A549 (cell line): ENCODE measurements at regions not wholly inside any gene's neighbourhood (a gene's known extent, or its start where the extent isn't known, plus 50 kb on each side); places are given as distances from the start of the nearest gene placed in this dataset.

Source experiments
- ATAC-seq, 2 experiments: fragments of 200-7000 bp in 1 of 2; fragments of >200 bp in 1 of 2; cut with Nextera tagmentation in 1 of 2; cut with Tn5 transposase in 1 of 2; 3 replicates each; pipeline versions ENCODE4 v1.8.0 to v1.9.1; 2018 to 2020; ENCODE audit warnings: mild to moderate bottlenecking in 1 of 2, moderate library complexity in 1 of 2
- CTCF ChIA-PET: fragments of 300-600 bp; sonication (Branson Sonifier 250); formaldehyde crosslinking; extraction: SDS; loops from one replicate; lab custom pipeline; 2021; ENCODE audit warnings: antibody characterized with exemption, inconsistent platforms; lab: Yijun Ruan, JAX
- POLR2A ChIA-PET: fragments of 350-600 bp; formaldehyde crosslinking; extraction: SDS; loops from one replicate; lab custom pipeline; 2021; ENCODE audit warnings: antibody characterized with exemption, inconsistent platforms; lab: Yijun Ruan, JAX
- DNase-seq, 2 experiments: peaks; one replicate each; pipeline versions ENCODE4 v3.0.0 to v3.0.0-alpha.2; 2011 to 2016; ENCODE audit warnings: low read depth in 1 of 2, low spot score in 1 of 2
- FAIRE-seq: peaks from 2 replicates; lab custom pipeline; 2011; peaks lifted over from hg19 to GRCh38; lab: Jason Lieb, UNC
- H3K27ac ChIP-seq, 2 experiments: fragments of >200 bp; sonication (Bioruptor Twin); formaldehyde crosslinking; 3 replicates each; pipeline ENCODE4 v1.5.1; 2016 to 2017
- H3K4me1 ChIP-seq: fragments of >200 bp; sonication (Bioruptor Twin); formaldehyde crosslinking; 3 replicates; pipeline ENCODE4 v1.6.1; 2016
- H3K4me2 ChIP-seq: fragments of >200 bp; sonication (Bioruptor Twin); formaldehyde crosslinking; 3 replicates; pipeline ENCODE4 v1.6.1; 2016
- H3K4me3 ChIP-seq: fragments of >200 bp; sonication (Bioruptor Twin); formaldehyde crosslinking; 3 replicates; pipeline ENCODE4 v1.5.1; 2016
- H3K9me3 ChIP-seq: fragments of >200 bp; sonication (Bioruptor Twin); formaldehyde crosslinking; 3 replicates; pipeline ENCODE4 v1.6.1; 2016
- CBX8 ChIP-seq: fragments of 200-600 bp; sonication (generic); IDR thresholded peaks from 2 replicates; pipeline ENCODE4 v1.6.1; 2016
- CEBPB ChIP-seq, 2 experiments: fragments of >200 bp in 1 of 2; sonication (Bioruptor Twin) in 1 of 2; formaldehyde crosslinking in 1 of 2; IDR thresholded peaks; 2 replicates each; pipeline ENCODE4 v1.6.1; 2012 to 2016
- CHD2 ChIP-seq: fragments of 150-350 bp; IDR thresholded peaks from 2 replicates; pipeline ENCODE4 v1.6.1; 2014; ENCODE audit warnings: low read length; ENCODE audit not compliant: partially characterized antibody
- EHMT2 ChIP-seq: fragments of 200-600 bp; sonication (generic); IDR thresholded peaks from 2 replicates; pipeline ENCODE4 v1.6.1; 2016; ENCODE audit warnings: antibody characterized with exemption, low read depth, mild to moderate bottlenecking, moderate library complexity
- EP300 ChIP-seq, 2 experiments: fragments of >200 bp; sonication (Bioruptor Twin); formaldehyde crosslinking; IDR thresholded peaks; 2 replicates in 1 of 2; 3 replicates in 1 of 2; pipeline ENCODE4 v1.6.1; 2016 to 2017
- FOSL2 ChIP-seq, 2 experiments: fragments of 450-650 bp in 1 of 2; fragments of >200 bp in 1 of 2; sonication (Bioruptor Twin) in 1 of 2; formaldehyde crosslinking; IDR thresholded peaks; 2 replicates each; pipeline versions ENCODE4 v1.5.0 to v1.6.1; 2016 to 2020; ENCODE audit warnings: mild to moderate bottlenecking in 1 of 2, moderate library complexity in 1 of 2
- FOXS1 ChIP-seq: fragments of 250-450 bp; sonication (Bioruptor Pico); IDR thresholded peaks from 2 replicates; pipeline ENCODE4 v1.5.0; 2020; ENCODE audit warnings: mild to moderate bottlenecking, moderate library complexity
- GATA3 ChIP-seq: IDR thresholded peaks from 2 replicates; pipeline ENCODE4 v1.6.1; 2012; ENCODE audit warnings: borderline replicate concordance
- HOXA7 ChIP-seq: fragments of 250-450 bp; sonication (Bioruptor Pico); IDR thresholded peaks from 2 replicates; pipeline ENCODE4 v1.5.0; 2020; ENCODE audit warnings: mild to moderate bottlenecking, moderate library complexity
- JUNB ChIP-seq: fragments of >200 bp; sonication (Bioruptor Twin); formaldehyde crosslinking; IDR thresholded peaks from 2 replicates; pipeline ENCODE4 v1.6.1; 2016
- KDM1A ChIP-seq: fragments of 200-600 bp; sonication (generic); IDR thresholded peaks from 2 replicates; pipeline ENCODE4 v1.6.1; 2016; ENCODE audit warnings: low read depth, mild to moderate bottlenecking
- RAD21 ChIP-seq, 2 experiments: fragments of >200 bp in 1 of 2; sonication (Bioruptor Twin) in 1 of 2; formaldehyde crosslinking in 1 of 2; IDR thresholded peaks in 1 of 2; conservative IDR thresholded peaks in 1 of 2; 2 replicates in 1 of 2; 3 replicates in 1 of 2; pipeline ENCODE4 v1.6.1; 2012 to 2018; ENCODE audit warnings: inconsistent platforms in 1 of 2
- RARB ChIP-seq: fragments of 250-450 bp; sonication (Bioruptor Pico); IDR thresholded peaks from 2 replicates; pipeline ENCODE4 v1.8.0; 2021; ENCODE audit warnings: mild to moderate bottlenecking, moderate library complexity
- SREBF2 ChIP-seq: fragments of 450-650 bp; IDR thresholded peaks from 2 replicates; pipeline ENCODE4 v1.6.1; 2014; ENCODE audit warnings: mild to moderate bottlenecking, moderate library complexity
- TFCP2L1 ChIP-seq: fragments of 250-450 bp; sonication (Bioruptor Pico); IDR thresholded peaks from 2 replicates; pipeline ENCODE4 v1.5.0; 2021; ENCODE audit warnings: mild to moderate bottlenecking
- TP53 ChIP-seq: fragments of 250-450 bp; sonication (Bioruptor Pico); IDR thresholded peaks from 2 replicates; pipeline ENCODE4 v1.5.0; 2021; ENCODE audit warnings: mild to moderate bottlenecking, moderate library complexity
- ZFP36 ChIP-seq: fragments of 450-650 bp; IDR thresholded peaks from 2 replicates; pipeline ENCODE4 v1.6.1; 2014; ENCODE audit warnings: borderline replicate concordance; ENCODE audit not compliant: partially characterized antibody
- ZNF302 ChIP-seq: fragments of 250-450 bp; sonication (Bioruptor Pico); IDR thresholded peaks from 2 replicates; pipeline ENCODE4 v1.9.0; 2021; ENCODE audit warnings: inconsistent platforms, mild to moderate bottlenecking, moderate library complexity
- WGBS: methylation state at CpG from one replicate; pipeline ENCODE4 v1.1.6; 2017; ENCODE audit errors: missing lambda C conversion rate; 5-methylcytosine and 5-hydroxymethylcytosine counted together
- TF ChIP-seq, protein P1 (sequence below): fragments of >200 bp; sonication (Bioruptor Twin); formaldehyde crosslinking; IDR thresholded peaks from 3 replicates; pipeline ENCODE4 v1.6.1; 2016
- TF ChIP-seq, protein P2 (sequence below): IDR thresholded peaks from 2 replicates; pipeline ENCODE4 v1.6.1; 2012
- TF ChIP-seq, protein P3 (sequence below): fragments of 200-600 bp; sonication (generic); IDR thresholded peaks from 2 replicates; pipeline ENCODE4 v1.6.1; 2016; ENCODE audit warnings: antibody characterized with exemption, mild to moderate bottlenecking, moderate library complexity
- TF ChIP-seq, protein P4 (sequence below): fragments of 250-450 bp; sonication (Bioruptor Pico); IDR thresholded peaks from 2 replicates; pipeline ENCODE4 v1.5.0; 2021; ENCODE audit warnings: mild to moderate bottlenecking, moderate library complexity, borderline replicate concordance

DNA sequence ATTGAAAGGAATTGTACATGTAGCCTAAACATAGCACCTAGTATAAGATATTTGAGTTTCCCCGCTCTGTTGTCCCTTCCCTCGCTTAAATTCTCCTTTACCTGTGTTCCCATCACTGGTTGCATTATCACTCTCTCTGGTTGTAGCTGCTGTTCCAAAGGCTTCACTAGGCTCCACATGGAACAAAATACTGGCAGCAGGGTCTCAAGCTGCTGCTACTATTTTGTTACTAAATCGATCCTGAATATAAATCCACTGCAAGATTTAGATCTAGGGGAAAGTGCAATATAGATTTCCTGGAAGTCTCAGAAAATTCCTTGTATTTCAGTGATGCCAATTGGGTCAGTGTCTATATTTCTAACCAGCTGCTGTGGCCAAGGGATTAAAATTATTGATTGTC is 443.5 kb downstream of the SATB2 start (continued):
- no peak for TF ChIP-seq ZNF302 (CRISPR knock-in tag)
- no peak for TF ChIP-seq FOSL2 (IDR thresholded peaks at IDR 0.05)
- no peak for TF ChIP-seq FOSL2 (CRISPR knock-in tag; IDR thresholded peaks at IDR 0.05)
- TF ChIP-seq, protein P1, sequence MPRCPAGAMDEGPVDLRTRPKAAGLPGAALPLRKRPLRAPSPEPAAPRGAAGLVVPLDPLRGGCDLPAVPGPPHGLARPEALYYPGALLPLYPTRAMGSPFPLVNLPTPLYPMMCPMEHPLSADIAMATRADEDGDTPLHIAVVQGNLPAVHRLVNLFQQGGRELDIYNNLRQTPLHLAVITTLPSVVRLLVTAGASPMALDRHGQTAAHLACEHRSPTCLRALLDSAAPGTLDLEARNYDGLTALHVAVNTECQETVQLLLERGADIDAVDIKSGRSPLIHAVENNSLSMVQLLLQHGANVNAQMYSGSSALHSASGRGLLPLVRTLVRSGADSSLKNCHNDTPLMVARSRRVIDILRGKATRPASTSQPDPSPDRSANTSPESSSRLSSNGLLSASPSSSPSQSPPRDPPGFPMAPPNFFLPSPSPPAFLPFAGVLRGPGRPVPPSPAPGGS = no peak

DNA sequence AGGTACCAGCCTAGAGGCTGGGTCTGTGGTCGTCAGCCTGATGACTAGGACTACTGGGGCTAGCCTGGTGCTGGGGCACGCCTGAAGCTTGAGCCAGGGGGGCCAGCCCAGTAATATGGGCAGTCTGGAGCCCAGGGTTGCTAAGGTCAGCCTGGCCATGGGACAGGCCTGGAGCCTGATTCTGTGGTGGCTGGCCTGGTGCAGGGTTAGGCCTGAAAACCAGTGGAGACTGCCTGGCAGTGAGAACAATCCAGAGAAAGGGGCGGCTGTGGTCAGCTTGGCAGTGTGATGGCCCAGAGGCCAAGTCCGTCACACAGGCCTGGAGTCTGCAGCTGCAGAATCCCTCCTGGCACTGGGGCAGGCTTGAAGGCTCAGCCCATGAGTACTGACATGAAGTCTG is 445.8 kb downstream of the SATB2 start:
- no peak overlapping the region for H3K27ac ChIP-seq
- ChIA-PET POLR2A (no interaction called here), CTCF (no interaction called here)
- ATAC-seq (no peak), DNase-seq (no peak), FAIRE-seq (no peak)
- H3K4me1 ChIP-seq = no peaks in the 10 kb centered on the region
- H3K9me3 ChIP-seq = no peaks in the 10 kb centered on the region; the same call in 2 of the 3 replicates
- TF ChIP-seq SREBF2 (no peak), HOXA7 (CRISPR knock-in tag) (no peak)
- TF ChIP-seq, protein P2, sequence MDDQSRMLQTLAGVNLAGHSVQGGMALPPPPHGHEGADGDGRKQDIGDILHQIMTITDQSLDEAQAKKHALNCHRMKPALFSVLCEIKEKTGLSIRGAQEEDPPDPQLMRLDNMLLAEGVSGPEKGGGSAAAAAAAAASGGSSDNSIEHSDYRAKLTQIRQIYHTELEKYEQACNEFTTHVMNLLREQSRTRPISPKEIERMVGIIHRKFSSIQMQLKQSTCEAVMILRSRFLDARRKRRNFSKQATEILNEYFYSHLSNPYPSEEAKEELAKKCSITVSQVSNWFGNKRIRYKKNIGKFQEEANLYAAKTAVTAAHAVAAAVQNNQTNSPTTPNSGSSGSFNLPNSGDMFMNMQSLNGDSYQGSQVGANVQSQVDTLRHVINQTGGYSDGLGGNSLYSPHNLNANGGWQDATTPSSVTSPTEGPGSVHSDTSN = no peak
- H3K4me3 ChIP-seq = no peak overlapping the region
- 5% methylated on average over 3 of the region's 4 CpGs for WGBS
- no peak overlapping the region for H3K4me2 ChIP-seq

DNA sequence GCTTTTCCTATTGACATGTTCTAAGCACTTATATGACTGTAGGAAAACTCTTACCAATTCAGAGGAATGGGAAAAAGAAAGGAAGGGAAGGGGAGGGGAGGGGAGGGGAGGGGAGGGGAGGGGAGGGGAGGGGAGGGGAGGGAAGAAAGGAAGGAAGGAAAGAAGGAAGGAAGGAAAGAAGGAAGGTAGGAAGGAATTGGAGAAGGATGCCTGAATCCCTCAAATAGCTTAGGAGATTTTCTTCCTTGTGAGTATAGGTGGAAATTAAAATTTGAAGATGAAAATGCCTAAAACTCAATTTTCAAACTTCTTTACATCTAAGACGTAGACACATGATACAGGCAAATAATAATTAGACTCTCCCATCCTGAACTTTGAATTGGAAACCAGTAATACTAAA is 463.1 kb downstream of the SATB2 start:
- TF ChIP-seq TP53 (CRISPR knock-in tag) (no peak), ZFP36 (no peak), RAD21 (conservative IDR thresholded peaks at IDR 0.05 in 1 of 2, IDR thresholded peaks at IDR 0.05 in 1 of 2) (no peak), FOXS1 (no peak), KDM1A (no peak), EP300 (IDR thresholded peaks at IDR 0.05) (no peak), RARB (no peak), JUNB (no peak), CEBPB (IDR thresholded peaks at IDR 0.05) (no peak), CHD2 (no peak), GATA3 (no peak), TFCP2L1 (CRISPR knock-in tag) (no peak), CBX8 (no peak), SREBF2 (no peak), EHMT2 (no peak)
- TF ChIP-seq, protein P3, sequence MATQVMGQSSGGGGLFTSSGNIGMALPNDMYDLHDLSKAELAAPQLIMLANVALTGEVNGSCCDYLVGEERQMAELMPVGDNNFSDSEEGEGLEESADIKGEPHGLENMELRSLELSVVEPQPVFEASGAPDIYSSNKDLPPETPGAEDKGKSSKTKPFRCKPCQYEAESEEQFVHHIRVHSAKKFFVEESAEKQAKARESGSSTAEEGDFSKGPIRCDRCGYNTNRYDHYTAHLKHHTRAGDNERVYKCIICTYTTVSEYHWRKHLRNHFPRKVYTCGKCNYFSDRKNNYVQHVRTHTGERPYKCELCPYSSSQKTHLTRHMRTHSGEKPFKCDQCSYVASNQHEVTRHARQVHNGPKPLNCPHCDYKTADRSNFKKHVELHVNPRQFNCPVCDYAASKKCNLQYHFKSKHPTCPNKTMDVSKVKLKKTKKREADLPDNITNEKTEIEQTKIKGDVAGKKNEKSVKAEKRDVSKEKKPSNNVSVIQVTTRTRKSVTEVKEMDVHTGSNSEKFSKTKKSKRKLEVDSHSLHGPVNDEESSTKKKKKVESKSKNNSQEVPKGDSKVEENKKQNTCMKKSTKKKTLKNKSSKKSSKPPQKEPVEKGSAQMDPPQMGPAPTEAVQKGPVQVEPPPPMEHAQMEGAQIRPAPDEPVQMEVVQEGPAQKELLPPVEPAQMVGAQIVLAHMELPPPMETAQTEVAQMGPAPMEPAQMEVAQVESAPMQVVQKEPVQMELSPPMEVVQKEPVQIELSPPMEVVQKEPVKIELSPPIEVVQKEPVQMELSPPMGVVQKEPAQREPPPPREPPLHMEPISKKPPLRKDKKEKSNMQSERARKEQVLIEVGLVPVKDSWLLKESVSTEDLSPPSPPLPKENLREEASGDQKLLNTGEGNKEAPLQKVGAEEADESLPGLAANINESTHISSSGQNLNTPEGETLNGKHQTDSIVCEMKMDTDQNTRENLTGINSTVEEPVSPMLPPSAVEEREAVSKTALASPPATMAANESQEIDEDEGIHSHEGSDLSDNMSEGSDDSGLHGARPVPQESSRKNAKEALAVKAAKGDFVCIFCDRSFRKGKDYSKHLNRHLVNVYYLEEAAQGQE = no peak
- TF ChIP-seq, protein P4, sequence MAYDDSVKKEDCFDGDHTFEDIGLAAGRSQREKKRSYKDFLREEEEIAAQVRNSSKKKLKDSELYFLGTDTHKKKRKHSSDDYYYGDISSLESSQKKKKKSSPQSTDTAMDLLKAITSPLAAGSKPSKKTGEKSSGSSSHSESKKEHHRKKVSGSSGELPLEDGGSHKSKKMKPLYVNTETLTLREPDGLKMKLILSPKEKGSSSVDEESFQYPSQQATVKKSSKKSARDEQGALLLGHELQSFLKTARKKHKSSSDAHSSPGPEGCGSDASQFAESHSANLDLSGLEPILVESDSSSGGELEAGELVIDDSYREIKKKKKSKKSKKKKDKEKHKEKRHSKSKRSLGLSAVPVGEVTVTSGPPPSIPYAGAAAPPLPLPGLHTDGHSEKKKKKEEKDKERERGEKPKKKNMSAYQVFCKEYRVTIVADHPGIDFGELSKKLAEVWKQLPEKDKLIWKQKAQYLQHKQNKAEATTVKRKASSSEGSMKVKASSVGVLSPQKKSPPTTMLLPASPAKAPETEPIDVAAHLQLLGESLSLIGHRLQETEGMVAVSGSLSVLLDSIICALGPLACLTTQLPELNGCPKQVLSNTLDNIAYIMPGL = no peak

More for the DNA sequence above, 463.1 kb downstream of the SATB2 start:
- no peak for FAIRE-seq
- ATAC-seq = no peak
- Histone ChIP-seq H3K4me2 (no peak overlapping the region), H3K4me3 (no peak overlapping the region), H3K4me1 (no peaks in the 10 kb centered on the region), H3K27ac (no peak overlapping the region), H3K9me3 (no peaks in the 10 kb centered on the region)
- ChIA-PET POLR2A (no interaction called here), CTCF (no interaction called here)
- 3% methylated on average over 1 of the region's 1 CpG for WGBS
- DNase-seq = no peak
